HEK293 (cell line): ENCODE measurements at regions not wholly inside any gene's neighbourhood (a gene's known extent, or its start where the extent isn't known, plus 50 kb on each side); places are given as distances from the start of the nearest gene placed in this dataset.

ENCODE experiments used
- KLF16 ChIP-seq: fragments of 450-650 bp; formaldehyde crosslinking; IDR thresholded peaks from 2 replicates; pipeline ENCODE4 v1.5.1; 2017; ENCODE audit warnings: missing biosample characterization, missing genetic modification characterization
- KLF7 ChIP-seq: fragments of 450-650 bp; formaldehyde crosslinking; IDR thresholded peaks from 2 replicates; pipeline ENCODE4 v1.5.1; 2016; ENCODE audit warnings: missing biosample characterization, missing genetic modification characterization, borderline replicate concordance
- ZNF121 ChIP-seq: fragments of 450-650 bp; formaldehyde crosslinking; IDR thresholded peaks from 2 replicates; pipeline ENCODE4 v1.5.1; 2016; ENCODE audit warnings: missing biosample characterization, missing genetic modification characterization
- ZNF221 ChIP-seq: fragments of 450-650 bp; formaldehyde crosslinking; IDR thresholded peaks from 2 replicates; pipeline ENCODE4 v1.5.1; 2017; ENCODE audit warnings: missing biosample characterization, missing genetic modification characterization, borderline replicate concordance
- ZNF350 ChIP-seq: fragments of 450-650 bp; formaldehyde crosslinking; IDR thresholded peaks from 2 replicates; pipeline ENCODE4 v1.5.0; 2017; ENCODE audit warnings: missing biosample characterization, mild to moderate bottlenecking, missing genetic modification characterization
- ZNF610 ChIP-seq: fragments of 450-650 bp; formaldehyde crosslinking; IDR thresholded peaks from 2 replicates; pipeline ENCODE4 v1.5.1; 2016; ENCODE audit warnings: missing biosample characterization, missing genetic modification characterization, borderline replicate concordance
- TF ChIP-seq, protein P1 (sequence below): fragments of 450-650 bp; formaldehyde crosslinking; IDR thresholded peaks from 2 replicates; pipeline ENCODE4 v1.5.1; 2016; ENCODE audit warnings: missing biosample characterization, missing genetic modification characterization
- TF ChIP-seq, protein P2 (sequence below): fragments of 450-650 bp; formaldehyde crosslinking; IDR thresholded peaks from 2 replicates; pipeline ENCODE4 v1.5.1; 2016; ENCODE audit warnings: missing biosample characterization, missing genetic modification characterization

DNA sequence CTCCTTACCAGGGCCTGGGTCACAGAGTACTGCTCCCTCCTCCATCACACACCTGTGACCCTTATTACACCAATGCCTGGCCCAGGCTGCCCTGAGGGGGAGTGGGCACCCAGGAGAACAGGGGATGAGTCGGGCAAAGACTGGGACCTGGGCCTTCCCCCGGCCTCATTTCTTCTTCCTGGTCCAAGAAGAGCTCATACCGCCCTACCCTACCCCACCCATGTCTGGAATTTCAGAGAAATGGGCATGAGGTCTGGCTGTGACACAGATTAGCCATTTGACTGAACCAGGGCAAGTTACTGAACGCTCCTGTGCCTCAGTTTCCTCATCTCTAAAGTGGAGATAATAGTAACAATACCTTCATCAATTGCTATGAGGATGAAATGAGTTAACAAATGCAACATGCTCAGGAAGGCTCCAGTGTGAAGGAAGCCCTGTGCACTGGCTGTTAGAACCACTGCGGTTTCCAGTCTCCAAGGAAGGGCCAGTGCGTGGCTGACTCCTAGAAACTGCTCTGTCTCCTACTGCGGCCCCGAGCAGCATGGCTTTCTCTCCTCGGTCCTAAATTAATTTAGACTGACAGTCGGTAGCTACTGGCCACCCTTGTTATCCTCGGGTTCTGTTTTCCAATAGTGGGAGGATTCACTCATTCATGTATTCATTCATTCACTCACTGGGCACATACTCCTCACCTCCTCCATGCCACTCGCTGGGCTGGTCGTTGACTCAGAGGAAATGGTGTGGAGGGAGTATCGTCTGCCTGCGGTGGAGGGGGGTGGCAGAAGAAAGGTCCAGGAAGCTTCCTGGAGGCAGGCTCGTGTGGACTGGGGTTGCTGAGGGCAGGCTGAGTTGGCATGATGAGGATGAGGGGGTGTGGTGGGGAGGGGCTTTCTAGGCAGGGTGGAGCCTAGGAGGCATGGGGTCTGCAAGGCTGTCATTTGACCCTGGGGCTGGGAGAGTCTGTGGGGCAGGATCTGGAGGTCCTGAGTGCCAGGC is 175.6 kb downstream of the GLI2 start:
- TF ChIP-seq ZNF610 (tag by site-specific recombination): no peak
- TF ChIP-seq ZNF121 (tag by site-specific recombination): no peak
- TF ChIP-seq ZNF350 (tag by site-specific recombination): no peak
- TF ChIP-seq, protein P1, sequence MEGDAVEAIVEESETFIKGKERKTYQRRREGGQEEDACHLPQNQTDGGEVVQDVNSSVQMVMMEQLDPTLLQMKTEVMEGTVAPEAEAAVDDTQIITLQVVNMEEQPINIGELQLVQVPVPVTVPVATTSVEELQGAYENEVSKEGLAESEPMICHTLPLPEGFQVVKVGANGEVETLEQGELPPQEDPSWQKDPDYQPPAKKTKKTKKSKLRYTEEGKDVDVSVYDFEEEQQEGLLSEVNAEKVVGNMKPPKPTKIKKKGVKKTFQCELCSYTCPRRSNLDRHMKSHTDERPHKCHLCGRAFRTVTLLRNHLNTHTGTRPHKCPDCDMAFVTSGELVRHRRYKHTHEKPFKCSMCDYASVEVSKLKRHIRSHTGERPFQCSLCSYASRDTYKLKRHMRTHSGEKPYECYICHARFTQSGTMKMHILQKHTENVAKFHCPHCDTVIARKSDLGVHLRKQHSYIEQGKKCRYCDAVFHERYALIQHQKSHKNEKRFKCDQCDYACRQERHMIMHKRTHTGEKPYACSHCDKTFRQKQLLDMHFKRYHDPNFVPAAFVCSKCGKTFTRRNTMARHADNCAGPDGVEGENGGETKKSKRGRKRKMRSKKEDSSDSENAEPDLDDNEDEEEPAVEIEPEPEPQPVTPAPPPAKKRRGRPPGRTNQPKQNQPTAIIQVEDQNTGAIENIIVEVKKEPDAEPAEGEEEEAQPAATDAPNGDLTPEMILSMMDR (tag by site-specific recombination): no peak
- TF ChIP-seq ZNF221: no peak
- TF ChIP-seq KLF7 (tag by site-specific recombination): no peak
- TF ChIP-seq, protein P2, sequence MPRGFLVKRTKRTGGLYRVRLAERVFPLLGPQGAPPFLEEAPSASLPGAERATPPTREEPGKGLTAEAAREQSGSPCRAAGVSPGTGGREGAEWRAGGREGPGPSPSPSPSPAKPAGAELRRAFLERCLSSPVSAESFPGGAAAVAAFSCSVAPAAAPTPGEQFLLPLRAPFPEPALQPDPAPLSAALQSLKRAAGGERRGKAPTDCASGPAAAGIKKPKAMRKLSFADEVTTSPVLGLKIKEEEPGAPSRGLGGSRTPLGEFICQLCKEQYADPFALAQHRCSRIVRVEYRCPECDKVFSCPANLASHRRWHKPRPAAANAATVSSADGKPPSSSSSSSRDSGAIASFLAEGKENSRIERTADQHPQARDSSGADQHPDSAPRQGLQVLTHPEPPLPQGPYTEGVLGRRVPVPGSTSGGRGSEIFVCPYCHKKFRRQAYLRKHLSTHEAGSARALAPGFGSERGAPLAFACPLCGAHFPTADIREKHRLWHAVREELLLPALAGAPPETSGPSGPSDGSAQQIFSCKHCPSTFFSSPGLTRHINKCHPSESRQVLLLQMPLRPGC (tag by site-specific recombination): no peak
- TF ChIP-seq KLF16 (tag by site-specific recombination): no peak
